ENCODE measurements at regions not wholly inside any gene's neighbourhood (a gene's known extent, or its start where the extent isn't known, plus 50 kb on each side); places are given as distances from the start of the nearest gene placed in this dataset.
"Not testable (repeated sequence)": the region's sequence is repeated elsewhere in the genome, so short reads cannot be mapped to it uniquely, and the experiment has no call there.

DNA sequence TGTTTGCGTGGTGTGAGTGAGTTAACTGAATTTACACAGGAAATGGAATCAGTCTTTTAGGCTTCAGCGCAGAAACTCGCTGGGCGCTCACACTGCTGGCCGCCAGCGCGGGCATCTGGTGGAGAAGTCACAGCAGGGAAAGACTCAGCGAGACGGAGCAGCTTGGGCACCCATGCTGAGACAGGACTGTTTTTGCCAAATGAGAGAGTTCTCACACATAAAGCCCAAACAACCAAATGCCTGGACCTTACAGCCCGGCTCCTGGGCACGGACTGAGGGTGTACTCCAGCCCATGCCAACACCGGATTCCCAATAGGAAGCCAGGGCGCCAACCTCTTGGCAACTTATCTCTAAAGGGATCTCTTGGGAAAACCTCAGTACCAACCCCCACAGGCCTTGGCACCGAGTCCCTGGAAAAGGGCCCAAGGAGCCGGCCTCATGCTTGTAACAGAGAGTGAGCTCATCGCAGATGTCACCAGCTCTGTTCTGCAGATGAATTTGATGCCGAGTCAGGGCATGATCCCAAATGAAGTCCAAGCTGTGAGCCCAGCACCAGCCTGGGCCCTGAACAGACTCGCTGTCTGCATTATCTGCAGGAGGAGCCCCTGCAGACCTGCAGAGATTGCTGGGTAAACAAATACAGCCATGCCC is 4065.2 kb upstream of the TPTE start:
- in situ Hi-C loops (cut with MboI); SMC1A ChIA-PET (ENCODE audit: uncharacterized antibody, unreplicated experiment); ATAC-seq; H3K4me3 ChIP-seq; H3K9ac ChIP-seq (ENCODE audit: control insufficient read depth, insufficient read depth, low read length); DNase-seq (ENCODE audit: low read depth, low spot score); BruUV-seq (replicated peaks); H3K79me2 ChIP-seq (ENCODE audit: control insufficient read depth, insufficient read depth, low read length); H2AFZ ChIP-seq (ENCODE audit: control insufficient read depth, low read depth, low read length); POLR2A ChIA-PET; H4K20me1 ChIP-seq (ENCODE audit: control insufficient read depth, insufficient read depth); H3K27me3 ChIP-seq (replicated peaks in 1 of 2; ENCODE audit: control insufficient read depth in 2 of 2, insufficient read depth in 2 of 2, low read length in 1 of 2); H3K9me3 ChIP-seq (replicated peaks; ENCODE audit: control insufficient read depth, insufficient read depth, low read length); CTCF ChIA-PET; H3K4me2 ChIP-seq (ENCODE audit: control insufficient read depth, insufficient read depth); H3K4me1 ChIP-seq (ENCODE audit: control insufficient read depth, insufficient read depth, low read length); intact Hi-C loops (cut with micrococcal nuclease; ENCODE audit: unreplicated experiment); RAD21 ChIA-PET (ENCODE audit: unreplicated experiment); FAIRE-seq; H3K27ac ChIP-seq (ENCODE audit: control insufficient read depth, insufficient read depth); H3K36me3 ChIP-seq (ENCODE audit: control insufficient read depth in 2 of 2, insufficient read depth in 2 of 2, low read length in 1 of 2): not testable (repeated sequence)
- WGBS (ENCODE audit: insufficient coverage, insufficient replicate concordance, low lambda C conversion rate, missing lambda C conversion rate), result no CpG with 5 or more reads among the region's 18 CpGs

DNA sequence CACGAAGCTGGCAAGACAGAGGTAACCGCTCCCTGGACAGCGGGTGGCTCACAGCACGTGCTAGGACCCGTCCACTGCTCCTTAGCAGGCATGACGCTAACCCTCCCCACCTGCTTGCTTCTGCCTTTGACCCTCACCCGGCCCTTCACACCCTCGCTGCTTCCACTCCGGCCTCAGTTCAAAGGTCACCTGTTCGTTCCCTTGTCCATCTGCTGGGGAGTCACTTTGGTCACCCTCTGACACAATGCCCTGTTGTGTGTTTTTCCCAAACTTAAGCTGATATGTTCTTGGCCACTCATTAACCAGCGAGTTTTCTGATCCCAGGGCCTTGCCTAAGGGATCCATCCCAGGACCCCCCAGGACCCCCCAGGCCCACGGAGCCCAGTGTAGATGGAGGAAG is 4061.6 kb upstream of the TPTE start:
- WGBS (ENCODE audit: insufficient coverage, insufficient replicate concordance, low lambda C conversion rate, missing lambda C conversion rate), result 95% methylated on average over 3 of the region's 12 CpGs
- H3K27me3 ChIP-seq (replicated peaks in 1 of 2; ENCODE audit: control insufficient read depth in 2 of 2, insufficient read depth in 2 of 2, low read length in 1 of 2); H3K36me3 ChIP-seq (ENCODE audit: control insufficient read depth in 2 of 2, insufficient read depth in 2 of 2, low read length in 1 of 2); H4K20me1 ChIP-seq (ENCODE audit: control insufficient read depth, insufficient read depth); BruUV-seq (replicated peaks); POLR2A ChIA-PET; H3K4me3 ChIP-seq; CTCF ChIA-PET; H3K9ac ChIP-seq (ENCODE audit: control insufficient read depth, insufficient read depth, low read length); H3K9me3 ChIP-seq (replicated peaks; ENCODE audit: control insufficient read depth, insufficient read depth, low read length); RAD21 ChIA-PET (ENCODE audit: unreplicated experiment); H2AFZ ChIP-seq (ENCODE audit: control insufficient read depth, low read depth, low read length); H3K27ac ChIP-seq (ENCODE audit: control insufficient read depth, insufficient read depth); in situ Hi-C loops (cut with MboI); H3K4me2 ChIP-seq (ENCODE audit: control insufficient read depth, insufficient read depth); SMC1A ChIA-PET (ENCODE audit: uncharacterized antibody, unreplicated experiment); H3K79me2 ChIP-seq (ENCODE audit: control insufficient read depth, insufficient read depth, low read length); ATAC-seq; H3K4me1 ChIP-seq (ENCODE audit: control insufficient read depth, insufficient read depth, low read length); FAIRE-seq; DNase-seq (ENCODE audit: low read depth, low spot score); intact Hi-C loops (cut with micrococcal nuclease; ENCODE audit: unreplicated experiment): not testable (repeated sequence)

GRCh38 chr21:6461358-6461757 is 4060.0 kb upstream of the TPTE start:
- no CpG with 5 or more reads among the region's 10 CpGs for WGBS (ENCODE audit: insufficient coverage, insufficient replicate concordance, low lambda C conversion rate, missing lambda C conversion rate)
- FAIRE-seq; POLR2A ChIA-PET; H3K27me3 ChIP-seq (replicated peaks in 1 of 2; ENCODE audit: control insufficient read depth in 2 of 2, insufficient read depth in 2 of 2, low read length in 1 of 2); DNase-seq (ENCODE audit: low read depth, low spot score); H3K36me3 ChIP-seq (ENCODE audit: control insufficient read depth in 2 of 2, insufficient read depth in 2 of 2, low read length in 1 of 2); in situ Hi-C loops (cut with MboI); RAD21 ChIA-PET (ENCODE audit: unreplicated experiment); CTCF ChIA-PET; H3K27ac ChIP-seq (ENCODE audit: control insufficient read depth, insufficient read depth); BruUV-seq (replicated peaks); SMC1A ChIA-PET (ENCODE audit: uncharacterized antibody, unreplicated experiment); ATAC-seq; intact Hi-C loops (cut with micrococcal nuclease; ENCODE audit: unreplicated experiment); H2AFZ ChIP-seq (ENCODE audit: control insufficient read depth, low read depth, low read length); H3K9me3 ChIP-seq (replicated peaks; ENCODE audit: control insufficient read depth, insufficient read depth, low read length); H4K20me1 ChIP-seq (ENCODE audit: control insufficient read depth, insufficient read depth); H3K9ac ChIP-seq (ENCODE audit: control insufficient read depth, insufficient read depth, low read length); H3K4me1 ChIP-seq (ENCODE audit: control insufficient read depth, insufficient read depth, low read length); H3K4me2 ChIP-seq (ENCODE audit: control insufficient read depth, insufficient read depth); H3K4me3 ChIP-seq; H3K79me2 ChIP-seq (ENCODE audit: control insufficient read depth, insufficient read depth, low read length): not testable (repeated sequence)

- H3K27me3 ChIP-seq (replicated peaks in 1 of 2; ENCODE audit: control insufficient read depth in 2 of 2, insufficient read depth in 2 of 2, low read length in 1 of 2); FAIRE-seq; in situ Hi-C loops (cut with MboI); POLR2A ChIA-PET; H3K4me1 ChIP-seq (ENCODE audit: control insufficient read depth, insufficient read depth, low read length); H3K4me3 ChIP-seq; H3K9me3 ChIP-seq (replicated peaks; ENCODE audit: control insufficient read depth, insufficient read depth, low read length); intact Hi-C loops (cut with micrococcal nuclease; ENCODE audit: unreplicated experiment); H3K4me2 ChIP-seq (ENCODE audit: control insufficient read depth, insufficient read depth); BruUV-seq (replicated peaks); CTCF ChIA-PET; H3K36me3 ChIP-seq (ENCODE audit: control insufficient read depth in 2 of 2, insufficient read depth in 2 of 2, low read length in 1 of 2); RAD21 ChIA-PET (ENCODE audit: unreplicated experiment); H3K79me2 ChIP-seq (ENCODE audit: control insufficient read depth, insufficient read depth, low read length); SMC1A ChIA-PET (ENCODE audit: uncharacterized antibody, unreplicated experiment); H4K20me1 ChIP-seq (ENCODE audit: control insufficient read depth, insufficient read depth); DNase-seq (ENCODE audit: low read depth, low spot score); ATAC-seq; H2AFZ ChIP-seq (ENCODE audit: control insufficient read depth, low read depth, low read length); H3K9ac ChIP-seq (ENCODE audit: control insufficient read depth, insufficient read depth, low read length); H3K27ac ChIP-seq (ENCODE audit: control insufficient read depth, insufficient read depth): not testable (repeated sequence)
- WGBS (ENCODE audit: insufficient coverage, insufficient replicate concordance, low lambda C conversion rate, missing lambda C conversion rate), result no CpG with 5 or more reads among the region's 11 CpGs
These were observed 4057.0 kb upstream of the TPTE start for GRCh38 chr21:6464419-6464818.

Data from GM12878 (cell line).